SU-DHL-6 (cell line): ENCODE measurements at regions not wholly inside any gene's neighbourhood (a gene's known extent, or its start where the extent isn't known, plus 50 kb on each side); places are given as distances from the start of the nearest gene placed in this dataset.

Source experiments
- CTCF ChIP-seq: fragments of 200-600 bp; sonication (generic); IDR thresholded peaks from one replicate; pipeline ENCODE4 v1.5.1; 2017; ENCODE audit warnings: antibody characterized with exemption, mild to moderate bottlenecking, low read length, moderate library complexity; ENCODE audit not compliant: insufficient read depth, poor library complexity, severe bottlenecking
- EZH2phosphoT487 ChIP-seq: fragments of 200-600 bp; sonication (generic), shearing (Covaris generic); conservative IDR thresholded peaks from 2 replicates; pipeline ENCODE4 v1.6.1; 2018; ENCODE audit warnings: mild to moderate bottlenecking, antibody characterized with exemption, low read length, moderate library complexity, mixed read lengths

GRCh38 chr11:113570906-113571305 is 95.7 kb upstream of the DRD2 start:
- no peak for TF ChIP-seq CTCF
- TF ChIP-seq EZH2phosphoT487, result no peak
